ENCODE measurements at regions not wholly inside any gene's neighbourhood (a gene's known extent, or its start where the extent isn't known, plus 50 kb on each side); places are given as distances from the start of the nearest gene placed in this dataset.

DNA sequence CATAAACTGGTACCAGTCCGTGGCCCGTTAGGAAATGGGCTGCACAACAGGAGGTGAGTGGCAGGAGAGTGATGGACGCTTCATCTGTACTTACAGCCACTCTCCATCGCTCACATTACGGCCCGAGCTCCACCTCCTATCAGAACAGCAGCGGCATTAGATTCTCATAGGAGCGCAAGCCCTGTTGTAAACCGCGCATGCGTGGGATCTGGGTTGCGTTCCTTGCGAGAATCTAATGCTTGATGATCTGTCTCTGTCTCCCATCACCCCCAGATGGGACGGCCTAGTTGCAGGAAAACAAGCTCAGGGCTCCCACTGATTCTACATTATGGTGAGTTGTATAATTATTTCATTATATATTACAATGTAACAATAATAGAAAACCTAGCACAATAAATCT lies 480.4 kb downstream of the CCDC171 start:
- TF ChIP-seq, protein P1, sequence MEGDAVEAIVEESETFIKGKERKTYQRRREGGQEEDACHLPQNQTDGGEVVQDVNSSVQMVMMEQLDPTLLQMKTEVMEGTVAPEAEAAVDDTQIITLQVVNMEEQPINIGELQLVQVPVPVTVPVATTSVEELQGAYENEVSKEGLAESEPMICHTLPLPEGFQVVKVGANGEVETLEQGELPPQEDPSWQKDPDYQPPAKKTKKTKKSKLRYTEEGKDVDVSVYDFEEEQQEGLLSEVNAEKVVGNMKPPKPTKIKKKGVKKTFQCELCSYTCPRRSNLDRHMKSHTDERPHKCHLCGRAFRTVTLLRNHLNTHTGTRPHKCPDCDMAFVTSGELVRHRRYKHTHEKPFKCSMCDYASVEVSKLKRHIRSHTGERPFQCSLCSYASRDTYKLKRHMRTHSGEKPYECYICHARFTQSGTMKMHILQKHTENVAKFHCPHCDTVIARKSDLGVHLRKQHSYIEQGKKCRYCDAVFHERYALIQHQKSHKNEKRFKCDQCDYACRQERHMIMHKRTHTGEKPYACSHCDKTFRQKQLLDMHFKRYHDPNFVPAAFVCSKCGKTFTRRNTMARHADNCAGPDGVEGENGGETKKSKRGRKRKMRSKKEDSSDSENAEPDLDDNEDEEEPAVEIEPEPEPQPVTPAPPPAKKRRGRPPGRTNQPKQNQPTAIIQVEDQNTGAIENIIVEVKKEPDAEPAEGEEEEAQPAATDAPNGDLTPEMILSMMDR (IDR thresholded peaks at IDR 0.05): no peak
- no peak for TF ChIP-seq ZFX (IDR thresholded peaks at IDR 0.05; ENCODE audit: borderline replicate concordance)

Measured in 22Rv1 (cell line).